ENCODE measurements at regions not wholly inside any gene's neighbourhood (a gene's known extent, or its start where the extent isn't known, plus 50 kb on each side); places are given as distances from the start of the nearest gene placed in this dataset.
"Not testable (repeated sequence)": the region's sequence is repeated elsewhere in the genome, so short reads cannot be mapped to it uniquely, and the experiment has no call there.

DNA sequence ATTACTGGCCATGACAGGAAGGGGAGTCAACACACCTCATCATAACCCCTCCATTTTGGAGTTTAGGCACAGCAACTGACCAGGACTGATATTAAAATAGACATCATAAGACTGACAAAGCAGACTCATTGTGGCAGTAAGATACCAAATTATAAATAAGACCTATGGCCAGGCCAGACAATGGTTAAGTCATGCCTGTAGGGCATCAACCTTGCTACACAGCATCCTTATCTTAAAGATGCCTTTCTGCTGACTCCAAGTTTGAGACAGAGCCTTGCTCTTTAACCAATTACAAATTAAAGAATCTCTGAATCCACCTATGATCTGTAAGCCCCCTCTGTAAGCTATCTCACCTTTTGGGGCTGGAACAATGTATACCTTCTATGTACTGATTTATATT, 65.5 kb downstream of the VCX2 start:
- no peak for DNase-seq

GRCh38 chrX:8103655-8104054, 67.4 kb downstream of the VCX2 start:
- no peak for DNase-seq

DNA sequence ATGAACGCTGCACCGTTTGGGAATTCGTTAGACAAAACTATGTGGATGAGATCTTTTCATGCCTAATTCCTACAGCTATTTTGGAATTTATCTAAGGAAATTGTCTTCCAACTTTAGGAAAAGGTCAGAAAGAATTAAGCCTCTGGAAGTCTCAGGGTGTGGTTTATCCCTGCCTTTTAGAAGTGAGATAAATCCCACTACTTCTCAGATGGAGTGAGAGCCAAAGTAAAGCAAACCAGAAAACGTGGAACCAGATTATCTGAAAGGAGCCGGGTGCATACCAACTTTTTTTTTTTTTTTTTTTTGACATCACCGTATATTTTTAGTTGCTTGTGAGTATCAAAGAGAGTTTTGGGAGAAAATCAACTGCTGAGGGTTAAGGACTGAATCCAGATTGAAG, 79.6 kb downstream of the VCX2 start:
- DNase-seq, result no peak

DNA sequence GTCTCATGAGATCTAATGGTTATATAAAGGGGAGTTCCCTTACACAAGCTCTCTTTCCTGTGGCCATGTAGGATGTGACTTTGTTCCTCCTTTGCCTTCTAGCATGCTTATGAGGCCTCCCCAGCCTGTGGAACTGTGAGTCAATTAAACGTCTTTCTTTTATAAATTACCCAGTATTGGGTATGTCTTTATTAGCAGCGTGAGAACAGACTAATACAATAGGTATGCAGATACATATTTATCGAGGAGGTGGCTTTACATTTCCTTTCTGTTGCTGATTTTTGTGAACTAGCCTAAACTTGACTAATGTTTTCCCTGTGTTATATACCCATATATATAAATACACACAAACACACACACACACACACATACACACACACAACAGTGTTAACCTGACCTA, 80.2 kb downstream of the VCX2 start:
- no peak for DNase-seq

- no peak for DNase-seq
These were observed 80.6 kb downstream of the VCX2 start for GRCh38 chrX:8090482-8090881.

DNA sequence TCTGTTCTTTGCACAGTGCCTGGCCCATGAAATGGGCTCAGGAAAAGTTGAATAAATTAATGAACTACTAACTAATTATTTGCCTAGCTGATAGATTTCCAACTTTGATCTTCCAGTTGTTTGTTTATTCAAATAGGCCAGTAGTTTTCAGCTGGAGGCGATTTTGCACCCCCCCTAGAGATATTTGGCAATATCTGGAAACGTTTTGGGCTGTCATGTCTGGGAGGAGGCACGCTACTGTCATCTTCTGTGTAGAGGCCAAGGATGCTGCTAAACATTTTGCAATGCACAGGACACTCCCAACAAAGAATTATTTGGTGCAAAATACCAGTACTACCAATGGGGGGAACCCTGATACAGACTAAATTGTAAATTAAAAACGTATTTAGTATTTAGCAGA, 81.9 kb downstream of the VCX2 start:
- no peak for DNase-seq

DNA sequence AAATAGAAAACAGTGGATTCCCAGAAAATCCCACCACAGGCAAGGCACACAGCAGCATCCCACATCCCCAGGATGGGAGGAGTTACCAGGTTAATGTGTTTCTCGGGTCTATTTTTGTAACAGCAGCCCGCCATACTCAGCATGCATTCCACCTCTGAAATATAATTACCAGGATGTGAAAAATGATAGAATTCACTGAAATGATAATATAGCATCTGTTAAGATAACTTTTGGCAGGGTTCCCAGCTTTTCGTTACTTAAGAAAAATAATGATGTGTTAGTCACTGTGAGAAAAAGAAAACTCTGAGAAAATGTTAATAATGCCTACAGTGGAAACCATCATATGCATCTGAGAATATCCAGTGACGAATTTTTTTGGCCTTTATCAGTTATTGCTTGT, 87.1 kb downstream of the VCX2 start:
- no peak for DNase-seq

DNA sequence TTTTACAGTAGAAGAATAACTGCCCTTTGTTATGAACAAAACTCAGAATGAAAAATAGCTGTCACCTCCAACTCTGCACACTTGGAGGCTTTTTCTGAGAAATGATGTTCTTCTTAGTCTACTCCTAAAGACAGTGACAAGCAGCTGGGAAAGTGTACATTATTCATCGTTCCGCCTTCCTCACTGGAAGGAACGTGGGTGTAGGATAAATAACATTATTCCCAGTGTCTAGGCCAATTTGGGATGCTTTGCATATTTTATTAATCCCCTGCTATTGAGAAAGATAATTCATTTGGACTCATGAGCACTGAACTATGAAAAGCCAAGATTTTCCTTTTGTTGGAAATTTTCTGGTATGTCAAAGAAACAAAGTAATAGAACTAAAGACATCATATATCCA, 87.8 kb downstream of the VCX2 start:
- no peak for DNase-seq

GRCh38 chrX:8075636-8076035, 95.4 kb downstream of the VCX2 start:
- no peak for DNase-seq

- no peak for DNase-seq
These were observed 103.2 kb downstream of the VCX2 start for GRCh38 chrX:8067754-8068462.

- DNase-seq, result no peak
These were observed 118.2 kb downstream of the VCX2 start for GRCh38 chrX:8052909-8053308.

GRCh38 chrX:8049827-8050226, 121.2 kb downstream of the VCX2 start:
- no peak for DNase-seq

DNA sequence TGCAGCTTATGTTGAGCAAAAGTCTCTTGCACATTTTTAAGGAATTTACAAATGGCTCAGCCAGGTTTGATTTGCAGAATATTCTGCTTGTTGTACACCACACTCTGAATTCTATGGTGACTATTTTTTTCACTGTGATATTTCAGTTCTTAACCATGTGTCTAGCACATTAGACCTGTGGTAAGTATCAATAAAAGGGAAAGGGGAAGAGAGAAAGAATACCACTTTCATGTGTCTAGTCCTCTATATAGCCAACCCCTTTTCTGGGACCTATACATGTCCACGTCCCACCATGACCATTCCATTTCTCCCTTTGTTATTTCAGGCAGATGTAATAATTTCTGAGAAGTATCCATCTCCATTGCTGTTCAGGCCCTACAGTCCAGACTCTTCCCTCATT, 121.3 kb upstream of the PNPLA4 start:
- no peak for DNase-seq

- peak; percentile 8 for DNase-seq
These were observed 117.7 kb upstream of the PNPLA4 start for GRCh38 chrX:8044947-8045346.

DNA sequence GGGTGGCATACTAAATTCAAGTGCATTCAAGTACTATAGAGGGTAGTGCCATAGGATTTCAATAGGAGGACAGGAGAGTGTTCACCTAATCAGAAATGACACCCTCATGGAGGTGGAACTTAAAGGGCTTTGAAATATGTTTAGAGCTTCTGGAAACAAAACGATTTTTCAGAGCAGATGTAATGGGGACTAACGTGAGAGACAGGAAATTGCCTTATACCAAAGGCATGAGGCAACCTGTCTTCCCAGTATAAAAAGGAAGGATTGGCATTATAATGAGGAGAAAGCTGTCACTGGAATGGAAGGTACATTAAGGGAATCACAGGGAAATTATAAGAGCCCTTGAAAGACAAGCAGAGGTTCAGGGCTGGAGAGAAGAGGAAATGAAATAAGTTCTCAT, 116.3 kb upstream of the PNPLA4 start:
- DNase-seq, result no peak

GRCh38 chrX:8043121-8043520, 115.9 kb upstream of the PNPLA4 start:
- DNase-seq, result no peak

DNA sequence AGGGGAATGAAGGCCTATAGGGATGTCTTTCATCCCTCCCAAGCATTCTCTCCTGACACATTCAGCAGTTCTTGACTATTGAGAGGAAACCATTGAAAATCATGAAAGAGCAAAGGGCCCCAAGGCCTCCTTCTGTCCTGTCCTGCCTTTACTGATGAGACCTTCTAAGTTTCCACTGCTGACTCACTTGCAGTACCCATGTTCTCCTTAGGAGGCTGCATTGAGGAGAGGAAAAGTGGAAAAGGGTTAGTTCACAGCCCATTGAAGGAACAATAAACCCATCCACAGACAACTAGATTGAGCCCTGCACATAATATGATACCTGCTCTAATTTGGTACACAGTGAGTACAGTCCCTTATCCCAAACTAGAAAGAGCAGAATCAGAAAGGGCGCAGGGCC, 115.1 kb upstream of the PNPLA4 start:
- DNase-seq, result no peak

DNA sequence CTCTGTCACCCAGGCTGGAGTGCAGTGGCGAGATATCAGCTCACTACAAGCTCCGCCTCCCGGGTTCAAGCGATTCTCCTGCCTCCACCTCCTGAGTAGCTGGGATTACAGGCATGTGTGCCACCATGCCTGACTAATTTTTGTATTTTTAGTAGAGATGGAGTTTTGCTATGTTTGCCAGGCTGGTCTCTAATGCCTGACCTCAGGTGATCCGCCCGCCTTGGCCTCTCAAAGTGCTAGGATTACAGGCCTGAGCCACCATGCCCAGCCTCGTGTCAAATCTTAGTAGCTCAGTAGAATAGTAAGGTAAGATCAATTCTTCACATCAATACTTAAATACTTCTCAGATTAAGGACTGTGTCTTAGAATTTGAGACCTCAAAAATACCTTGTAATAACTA, 112.5 kb upstream of the PNPLA4 start:
- DNase-seq, result not testable (repeated sequence)

DNA sequence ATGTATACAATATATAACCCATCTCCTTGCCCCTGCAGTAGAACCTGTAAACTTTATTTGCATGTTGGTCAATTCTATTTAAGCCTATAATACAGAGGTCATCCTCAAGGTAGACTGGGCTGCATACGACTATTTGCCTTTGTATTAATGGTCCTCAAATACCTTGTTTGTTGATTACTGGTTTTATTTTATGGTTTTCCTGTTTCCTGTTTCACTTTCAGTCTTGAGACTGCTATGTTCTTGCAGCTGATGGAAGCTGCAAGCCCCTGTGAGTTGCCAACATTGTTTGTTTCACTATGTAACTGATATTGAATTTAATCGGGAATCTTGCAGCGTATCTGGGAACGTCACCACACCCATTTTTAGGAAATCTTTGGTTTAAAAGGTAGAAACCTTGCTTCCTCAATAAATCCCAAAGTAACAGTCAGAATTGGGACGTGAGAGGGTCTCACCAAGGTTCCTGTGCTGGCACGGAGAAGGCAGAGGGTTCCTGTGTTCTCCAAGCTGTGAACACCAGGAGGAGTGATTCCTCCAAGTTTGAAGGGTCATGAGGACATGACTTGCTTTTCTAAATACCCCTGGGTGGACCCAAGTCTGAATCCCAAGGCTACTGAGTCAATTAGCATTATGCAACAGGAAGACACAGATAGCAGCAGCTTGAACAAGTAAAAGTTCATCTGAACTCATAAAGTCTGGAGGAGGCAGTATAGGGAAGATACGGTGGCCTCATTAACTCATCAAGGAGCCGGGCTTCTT, 110.6 kb upstream of the PNPLA4 start:
- DNase-seq, result no peak

DNA sequence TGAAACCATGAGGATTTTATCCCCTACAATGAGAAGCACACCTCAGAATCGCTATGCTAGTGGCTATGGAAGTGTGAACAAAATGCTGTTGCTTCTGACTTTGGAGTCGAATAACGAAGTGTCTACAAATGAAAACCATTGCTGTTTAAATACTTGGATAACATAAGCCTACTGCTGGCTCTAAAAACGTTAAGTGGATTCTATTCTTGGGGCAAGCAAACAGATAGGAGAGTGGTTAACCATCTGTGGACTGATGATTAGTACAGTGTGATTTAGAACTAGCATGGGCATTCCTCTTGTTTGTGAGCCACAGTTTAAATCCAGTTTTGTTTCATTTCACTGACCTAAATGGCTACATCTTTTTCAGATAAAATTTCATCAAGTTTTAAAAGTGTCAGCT, 109.7 kb upstream of the PNPLA4 start:
- no peak for DNase-seq

DNA sequence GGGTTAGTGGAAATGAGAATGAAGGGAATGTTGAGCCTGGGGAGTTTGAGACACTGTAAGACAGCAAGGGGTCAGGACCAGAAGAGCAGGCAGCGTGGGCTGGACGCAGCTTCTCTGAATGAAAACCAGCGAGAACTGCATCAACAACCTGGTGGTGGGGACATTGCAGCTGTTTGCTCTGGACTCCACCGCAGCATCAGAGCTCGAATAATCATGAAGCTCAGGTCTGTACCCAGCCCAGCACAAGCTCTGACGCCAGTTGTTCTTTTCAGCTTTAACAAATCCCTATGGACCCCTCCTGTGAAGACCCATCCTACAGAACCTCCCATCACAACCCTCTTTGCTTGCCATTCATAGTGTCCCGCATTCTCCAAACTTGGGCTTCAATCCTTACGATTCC, 106.8 kb upstream of the PNPLA4 start:
- DNase-seq, result no peak

DNA sequence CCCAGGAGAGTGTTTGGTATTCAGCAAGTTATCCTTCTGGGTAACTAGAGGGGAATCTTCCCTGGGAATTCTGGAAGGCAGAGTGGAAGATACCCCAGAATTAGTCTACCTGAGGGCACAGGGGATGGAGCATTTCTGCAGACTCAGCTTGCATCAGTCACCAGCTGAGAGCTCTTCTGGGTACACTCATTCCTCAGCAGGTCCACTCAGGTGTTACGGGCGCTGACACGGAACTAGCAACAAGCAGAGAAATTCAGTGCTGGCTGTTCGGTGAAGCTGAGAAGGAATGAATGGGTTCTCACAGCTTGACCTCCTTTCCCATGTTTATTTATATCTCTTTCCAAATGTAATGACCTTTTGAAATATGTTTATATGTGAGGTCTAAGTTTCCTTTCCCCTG, 106.0 kb upstream of the PNPLA4 start:
- DNase-seq, result no peak

- DNase-seq, result no peak
These were observed 103.1 kb upstream of the PNPLA4 start for GRCh38 chrX:8030361-8030760.

GRCh38 chrX:8027827-8028226, 100.6 kb upstream of the PNPLA4 start:
- no peak for DNase-seq
